RWPE2 (cell line): ENCODE measurements at regions not wholly inside any gene's neighbourhood (a gene's known extent, or its start where the extent isn't known, plus 50 kb on each side); places are given as distances from the start of the nearest gene placed in this dataset.

Experiments
- ATAC-seq: fragments of 200-7000 bp; cut with Tn5 transposase; 3 replicates; pipeline ENCODE4 v1.9.1; 2021; ENCODE audit warnings: low read depth
- DNase-seq: peaks from one replicate; pipeline ENCODE4 v3.0.0-alpha.2; 2020; ENCODE audit warnings: low spot score
- H3K27ac ChIP-seq: fragments of 450-650 bp; 2 replicates; pipeline ENCODE4 v1.5.1; 2017; ENCODE audit warnings: mild to moderate bottlenecking; ENCODE audit not compliant: poor library complexity, severe bottlenecking
- H3K27me3 ChIP-seq: fragments of 250-450 bp; sonication (Bioruptor Pico); 2 replicates; pipeline ENCODE4 v1.5.1; 2021; ENCODE audit warnings: mild to moderate bottlenecking, moderate library complexity; ENCODE audit not compliant: insufficient read depth, poor library complexity, severe bottlenecking
- H3K36me3 ChIP-seq: fragments of 250-450 bp; sonication (Bioruptor Pico); 2 replicates; pipeline ENCODE4 v1.5.1; 2020; ENCODE audit warnings: low read depth, mild to moderate bottlenecking, moderate library complexity
- H3K4me1 ChIP-seq: fragments of 250-450 bp; sonication (Bioruptor Pico); 2 replicates; pipeline ENCODE4 v1.5.1; 2021; ENCODE audit warnings: mild to moderate bottlenecking, moderate library complexity; ENCODE audit not compliant: insufficient read depth, poor library complexity, severe bottlenecking
- H3K4me3 ChIP-seq: fragments of 250-450 bp; sonication (Bioruptor Pico); 2 replicates; pipeline ENCODE4 v1.5.1; 2021; ENCODE audit warnings: mild to moderate bottlenecking, moderate library complexity; ENCODE audit not compliant: severe bottlenecking
- H3K9me3 ChIP-seq: fragments of 250-450 bp; sonication (Bioruptor Pico); 2 replicates; pipeline ENCODE4 v1.5.1; 2021; ENCODE audit warnings: mild to moderate bottlenecking, moderate library complexity; ENCODE audit not compliant: severe bottlenecking
- CTCF ChIP-seq: fragments of 450-650 bp; IDR thresholded peaks from one replicate; pipeline ENCODE4 v1.5.1; 2017; ENCODE audit warnings: mild to moderate bottlenecking, moderate library complexity; ENCODE audit not compliant: poor library complexity, severe bottlenecking

- no peak for TF ChIP-seq CTCF
- Histone ChIP-seq H3K9me3 (peaks cover 8% of the 10 kb centered on the region), H3K4me1 (no peaks in the 10 kb centered on the region), H3K4me3 (no peak overlapping the region), H3K36me3 (no peaks in the 10 kb centered on the region), H3K27me3 (no peaks in the 10 kb centered on the region), H3K27ac (no peak overlapping the region)
- ATAC-seq: peak; percentile 29; the same call in 1 of the 3 replicates
- no peak for DNase-seq
Observed at GRCh38 chr22:10780281-10780680, 4747.7 kb upstream of the OR11H1 start.

GRCh38 chr22:10781571-10782403 lies 4746.2 kb upstream of the OR11H1 start:
- Histone ChIP-seq H3K9me3 (peaks cover 8% of the 10 kb centered on the region), H3K27me3 (no peaks in the 10 kb centered on the region)

More at GRCh38 chr22:10781571-10782403, 4746.2 kb upstream of the OR11H1 start:
- ATAC-seq (no peak), DNase-seq (no peak)
- Histone ChIP-seq H3K36me3 (no peaks in the 10 kb centered on the region), H3K4me1 (no peaks in the 10 kb centered on the region), H3K27ac (no peak overlapping the region), H3K4me3 (no peak overlapping the region)
- TF ChIP-seq CTCF: no peak
